HG03280 (cell line): ENCODE measurements at regions not wholly inside any gene's neighbourhood (a gene's known extent, or its start where the extent isn't known, plus 50 kb on each side); places are given as distances from the start of the nearest gene placed in this dataset.

Experiments
- ATAC-seq: cut with Tn5 transposase; IDR thresholded peaks from one replicate; pipeline ENCODE4 v1.9.1; 2021; ENCODE audit warnings: mild to moderate bottlenecking, moderate library complexity; ENCODE audit not compliant: unreplicated experiment

GRCh38 chr17:77391668-77392375 lies 251.1 kb downstream of the SEC14L1 start:
- ATAC-seq = no peak

- no peak for ATAC-seq
These were observed 251.9 kb downstream of the SEC14L1 start for GRCh38 chr17:77392376-77393273.

GRCh38 chr17:77393274-77393600 lies 252.5 kb downstream of the SEC14L1 start:
- ATAC-seq = no peak

GRCh38 chr17:77393867-77394539 lies 253.2 kb downstream of the SEC14L1 start:
- no peak for ATAC-seq

GRCh38 chr17:77394540-77395295 lies 253.9 kb downstream of the SEC14L1 start:
- no peak for ATAC-seq

GRCh38 chr17:77395501-77396048 lies 254.8 kb downstream of the SEC14L1 start:
- ATAC-seq = no peak

GRCh38 chr17:77396610-77397009 lies 255.8 kb downstream of the SEC14L1 start:
- no peak for ATAC-seq

- no peak for ATAC-seq
These were observed 257.5 kb downstream of the SEC14L1 start for GRCh38 chr17:77398274-77398673.

GRCh38 chr17:77399319-77399957 lies 258.7 kb downstream of the SEC14L1 start:
- ATAC-seq = no peak

GRCh38 chr17:77400445-77400870 lies 259.7 kb downstream of the SEC14L1 start:
- no peak for ATAC-seq

- no peak for ATAC-seq
These were observed 261.5 kb downstream of the SEC14L1 start for GRCh38 chr17:77402159-77402731.

GRCh38 chr17:77403854-77404253 lies 263.1 kb downstream of the SEC14L1 start:
- no peak for ATAC-seq

- peak; percentile 64 for ATAC-seq
These were observed 264.2 kb downstream of the SEC14L1 start for GRCh38 chr17:77404812-77405581.

GRCh38 chr17:77405867-77406732 lies 265.3 kb downstream of the SEC14L1 start:
- no peak for ATAC-seq

- ATAC-seq = no peak
These were observed 266.8 kb downstream of the SEC14L1 start for GRCh38 chr17:77407321-77408277.

- no peak for ATAC-seq
These were observed 267.5 kb downstream of the SEC14L1 start for GRCh38 chr17:77408284-77408683.
